ENCODE measurements at regions not wholly inside any gene's neighbourhood (a gene's known extent, or its start where the extent isn't known, plus 50 kb on each side); places are given as distances from the start of the nearest gene placed in this dataset.
"Not testable (repeated sequence)": the region's sequence is repeated elsewhere in the genome, so short reads cannot be mapped to it uniquely, and the experiment has no call there.

DNA sequence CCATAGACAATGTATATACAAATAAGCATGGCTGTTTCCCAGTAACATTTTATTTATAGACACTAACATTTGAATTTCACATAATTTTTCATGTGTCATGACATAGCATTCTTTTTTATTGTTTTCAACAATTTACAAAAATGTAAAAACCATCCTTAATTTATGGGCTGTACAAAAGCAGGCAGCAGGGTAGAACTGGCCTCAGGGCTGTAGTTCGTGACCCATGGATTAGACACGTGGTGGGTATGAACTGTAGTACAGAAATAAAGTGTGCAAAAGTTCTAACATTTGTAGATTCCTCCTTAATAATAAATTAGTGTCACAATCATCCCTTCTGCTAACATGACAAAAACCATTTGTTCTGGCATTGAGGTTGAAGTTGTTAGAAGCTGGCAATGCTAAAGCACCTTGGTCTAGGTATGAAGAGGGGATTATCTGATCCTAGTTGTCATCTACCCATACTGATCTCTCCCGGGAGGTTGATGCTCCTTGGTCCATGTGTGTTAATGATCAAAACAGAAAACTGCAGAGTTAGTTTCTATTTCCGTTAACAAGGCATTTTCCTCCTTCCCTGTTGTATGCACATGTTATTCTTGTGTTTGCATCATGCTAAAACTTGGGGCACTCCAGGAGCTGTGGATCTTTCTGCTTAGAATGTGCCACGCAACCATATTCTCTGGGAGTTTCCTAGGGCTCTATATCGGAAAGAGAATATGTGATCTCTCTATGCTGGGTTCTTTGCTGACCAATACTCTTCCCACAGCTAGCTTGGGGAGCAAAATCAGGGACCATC is 917.6 kb downstream of the TLE1 start:
- Histone ChIP-seq H3K27me3 (ENCODE audit: insufficient read depth, low read length, poor library complexity, severe bottlenecking) (no peaks in the 10 kb centered on the region), H3K9me3 (ENCODE audit: low read length) (no peaks in the 10 kb centered on the region), H3K27ac (ENCODE audit: low read depth, low read length) (no peak overlapping the region), H3K4me1 (ENCODE audit: insufficient read depth, low read length) (no peaks in the 10 kb centered on the region), H3K36me3 (ENCODE audit: insufficient read depth, low read length) (no peaks in the 10 kb centered on the region), H3K4me3 (ENCODE audit: low read length) (no peak overlapping the region)
- H3K4me1 Mint-ChIP-seq = no peaks in the 10 kb centered on the region
- no peak for DNase-seq
- H3K36me3 Mint-ChIP-seq = no peaks in the 10 kb centered on the region
- POLR2A ChIA-PET = no interaction called here
- no peak overlapping the region for H3K27ac Mint-ChIP-seq
- CTCF ChIA-PET = no interaction called here
- no peak overlapping the region for H3K4me3 Mint-ChIP-seq
- peaks cover 2 to 26% (median 5%) of the 10 kb centered on the region in 5 donors for H3K9me3 Mint-ChIP-seq
- no peaks in the 10 kb centered on the region for H3K27me3 Mint-ChIP-seq

DNA sequence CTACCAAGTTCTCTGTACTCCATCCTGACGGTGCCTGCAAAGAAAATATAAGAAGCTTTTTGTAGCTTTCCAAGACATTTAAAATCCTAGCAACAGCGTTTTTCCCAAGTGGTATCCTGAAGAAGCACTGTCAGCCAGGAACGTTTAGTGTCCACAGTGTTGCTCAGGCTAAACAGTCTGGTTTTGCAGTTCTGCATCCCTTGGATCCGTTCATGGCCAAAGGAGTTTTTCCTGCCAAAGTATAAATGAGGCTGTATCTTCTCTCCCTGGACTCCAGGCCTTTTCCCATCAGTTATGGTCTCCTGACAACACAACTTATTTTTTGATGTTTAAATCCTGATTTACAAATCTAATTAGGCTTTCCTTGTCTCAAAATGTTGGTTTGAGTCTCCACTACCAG is 925.8 kb downstream of the TLE1 start:
- H3K4me3 Mint-ChIP-seq = no peak overlapping the region
- Histone ChIP-seq H3K4me3 (ENCODE audit: low read length) (no peak overlapping the region), H3K27ac (ENCODE audit: low read depth, low read length) (no peak overlapping the region), H3K4me1 (ENCODE audit: insufficient read depth, low read length) (no peaks in the 10 kb centered on the region), H3K9me3 (ENCODE audit: low read length) (no peaks in the 10 kb centered on the region), H3K27me3 (ENCODE audit: insufficient read depth, low read length, poor library complexity, severe bottlenecking) (no peaks in the 10 kb centered on the region), H3K36me3 (ENCODE audit: insufficient read depth, low read length) (no peaks in the 10 kb centered on the region)
- no peaks in the 10 kb centered on the region for H3K4me1 Mint-ChIP-seq
- POLR2A ChIA-PET = no interaction called here
- peaks cover 2 to 35% (median 4%) of the 10 kb centered on the region in 5 donors for H3K9me3 Mint-ChIP-seq
- no peak for DNase-seq
- H3K27me3 Mint-ChIP-seq = no peaks in the 10 kb centered on the region
- H3K36me3 Mint-ChIP-seq = no peaks in the 10 kb centered on the region
- H3K27ac Mint-ChIP-seq = no peak overlapping the region
- CTCF ChIA-PET = no interaction called here

DNA sequence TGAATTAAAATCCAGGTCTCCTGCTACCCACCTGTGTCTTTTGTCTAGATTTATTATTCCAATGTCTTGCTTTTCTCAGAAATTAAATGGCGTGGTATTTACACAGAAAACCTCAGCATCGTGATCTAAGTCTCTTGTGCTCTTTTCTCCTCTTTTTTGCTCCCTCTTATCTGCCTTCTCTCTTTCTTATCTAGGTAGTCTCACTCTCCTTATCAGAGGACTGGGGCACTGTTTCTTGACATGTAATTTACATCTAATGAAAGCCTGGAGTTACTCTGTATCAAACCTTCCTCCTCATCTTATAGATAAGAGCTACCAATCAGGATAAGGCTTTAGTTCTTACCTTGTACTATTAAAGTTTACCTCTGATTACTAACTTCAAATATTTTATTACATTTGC is 933.8 kb downstream of the TLE1 start:
- Histone ChIP-seq H3K4me1 (ENCODE audit: insufficient read depth, low read length) (no peaks in the 10 kb centered on the region), H3K27ac (ENCODE audit: low read depth, low read length) (no peak overlapping the region), H3K36me3 (ENCODE audit: insufficient read depth, low read length) (no peaks in the 10 kb centered on the region), H3K4me3 (ENCODE audit: low read length) (no peak overlapping the region), H3K27me3 (ENCODE audit: insufficient read depth, low read length, poor library complexity, severe bottlenecking) (no peaks in the 10 kb centered on the region), H3K9me3 (ENCODE audit: low read length) (no peaks in the 10 kb centered on the region)
- no peaks in the 10 kb centered on the region for H3K36me3 Mint-ChIP-seq
- no peaks in the 10 kb centered on the region for H3K27me3 Mint-ChIP-seq
- H3K4me1 Mint-ChIP-seq = no peaks in the 10 kb centered on the region
- H3K4me3 Mint-ChIP-seq = no peak overlapping the region
- DNase-seq = no peak
- CTCF ChIA-PET = no interaction called here
- POLR2A ChIA-PET = no interaction called here
- H3K27ac Mint-ChIP-seq = no peak overlapping the region
- peaks cover 0 to 31% (median 3%) of the 10 kb centered on the region in 5 donors for H3K9me3 Mint-ChIP-seq

DNA sequence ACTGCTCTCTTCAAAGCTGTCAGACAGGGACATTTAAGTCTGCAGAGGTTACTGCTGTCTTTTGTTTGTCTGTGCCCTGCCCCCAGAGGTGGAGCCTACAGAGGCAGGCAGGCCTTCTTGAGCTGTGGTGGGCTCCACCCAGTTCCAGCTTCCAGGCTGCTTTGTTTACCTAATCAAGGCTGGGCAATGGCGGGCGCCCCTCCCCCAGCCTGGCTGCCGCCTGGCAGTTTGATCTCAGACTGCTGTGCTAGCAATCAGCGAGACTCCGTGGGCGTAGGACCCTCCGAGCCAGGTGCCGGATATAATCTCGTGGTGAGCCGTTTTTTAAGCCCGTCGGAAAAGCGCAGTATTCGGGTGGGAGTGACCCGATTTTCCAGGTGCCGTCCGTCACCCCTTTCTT is 942.3 kb downstream of the TLE1 start:
- H3K27ac ChIP-seq (ENCODE audit: low read depth, low read length); H3K4me3 Mint-ChIP-seq; POLR2A ChIA-PET; H3K27ac Mint-ChIP-seq; H3K4me3 ChIP-seq (ENCODE audit: low read length); H3K36me3 ChIP-seq (ENCODE audit: insufficient read depth, low read length); H3K4me1 ChIP-seq (ENCODE audit: insufficient read depth, low read length); H3K36me3 Mint-ChIP-seq; CTCF ChIA-PET; H3K4me1 Mint-ChIP-seq; H3K27me3 ChIP-seq (ENCODE audit: insufficient read depth, low read length, poor library complexity, severe bottlenecking); H3K27me3 Mint-ChIP-seq; DNase-seq; H3K9me3 ChIP-seq (ENCODE audit: low read length): not testable (repeated sequence)
- peaks cover 3 to 18% (median 6%) of the 10 kb centered on the region in 5 donors for H3K9me3 Mint-ChIP-seq

DNA sequence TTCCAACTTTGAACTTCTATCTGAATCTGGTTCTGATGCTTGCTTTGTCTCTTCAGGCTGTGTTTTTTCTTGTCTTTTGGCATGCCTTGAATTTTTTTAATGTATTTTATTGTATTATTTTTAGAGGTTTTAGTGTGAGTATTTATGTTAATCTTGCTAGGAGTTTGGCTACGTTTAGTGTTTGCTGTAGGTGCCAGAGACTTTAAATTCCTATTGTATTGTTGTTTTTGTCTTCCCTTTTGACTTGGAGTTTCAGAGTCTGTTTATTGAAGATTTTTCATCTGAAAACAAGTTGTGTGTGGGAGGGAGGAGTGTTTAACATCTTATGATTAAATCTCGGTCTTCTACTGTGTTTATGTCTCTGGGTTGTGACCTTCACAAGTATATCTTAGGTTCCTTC is 956.8 kb downstream of the TLE1 start:
- ChIA-PET POLR2A (no interaction called here), CTCF (no interaction called here)
- Histone ChIP-seq H3K36me3 (ENCODE audit: insufficient read depth, low read length) (no peaks in the 10 kb centered on the region), H3K4me3 (ENCODE audit: low read length) (no peak overlapping the region), H3K27ac (ENCODE audit: low read depth, low read length) (no peak overlapping the region), H3K4me1 (ENCODE audit: insufficient read depth, low read length) (no peaks in the 10 kb centered on the region), H3K27me3 (ENCODE audit: insufficient read depth, low read length, poor library complexity, severe bottlenecking) (no peaks in the 10 kb centered on the region), H3K9me3 (ENCODE audit: low read length) (no peaks in the 10 kb centered on the region)
- peaks cover 4 to 39% (median 6%) of the 10 kb centered on the region in 5 donors for H3K9me3 Mint-ChIP-seq
- no peak for DNase-seq
- no peaks in the 10 kb centered on the region for H3K27me3 Mint-ChIP-seq
- H3K27ac Mint-ChIP-seq = no peak overlapping the region
- no peak overlapping the region for H3K4me3 Mint-ChIP-seq
- H3K4me1 Mint-ChIP-seq = no peaks in the 10 kb centered on the region
- H3K36me3 Mint-ChIP-seq = no peaks in the 10 kb centered on the region

DNA sequence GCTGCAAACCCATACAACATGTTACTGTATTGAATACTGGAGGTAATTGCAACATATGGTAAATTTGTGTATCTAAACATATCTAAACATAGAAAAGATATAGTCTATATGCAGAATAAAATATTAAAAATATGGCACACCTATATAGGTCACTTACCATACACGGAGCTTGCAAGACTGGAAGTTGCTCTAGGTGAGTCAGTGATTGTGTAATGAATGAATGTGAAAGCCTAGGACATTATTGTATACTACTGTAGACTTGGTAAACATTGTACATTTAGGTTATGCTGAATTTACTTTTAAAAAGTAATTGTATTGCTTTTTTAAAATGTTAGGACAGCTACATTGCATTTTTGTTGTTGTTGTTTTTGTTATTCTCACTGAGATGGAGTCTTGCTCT is 968.8 kb downstream of the TLE1 start:
- Mint-ChIP-seq H3K27ac (no peak overlapping the region), H3K4me3 (no peak overlapping the region)

DNA sequence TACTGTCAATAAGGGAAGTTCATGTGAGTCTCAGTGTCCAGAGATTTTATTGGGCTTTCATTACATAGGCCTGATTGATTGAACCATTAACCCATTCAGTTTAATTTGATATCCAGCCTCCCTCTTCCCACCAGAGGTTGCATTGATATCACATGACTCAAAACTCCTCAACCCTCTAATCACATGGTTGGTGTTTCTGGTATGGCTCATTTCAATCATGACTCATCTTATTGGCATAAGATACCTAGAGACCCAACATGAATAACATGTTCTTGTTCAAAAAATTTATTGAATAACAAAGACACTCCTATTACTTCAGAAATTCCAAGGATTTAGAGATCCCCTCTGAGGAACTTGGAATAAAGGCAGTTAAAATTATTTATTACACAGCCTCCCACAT is 982.2 kb downstream of the TLE1 start:
- Mint-ChIP-seq H3K27me3 (no peaks in the 10 kb centered on the region), H3K9me3 (peaks cover 5 to 36% (median 7%) of the 10 kb centered on the region in 5 donors), H3K27ac (no peak overlapping the region), H3K36me3 (no peaks in the 10 kb centered on the region), H3K4me1 (no peaks in the 10 kb centered on the region), H3K4me3 (no peak overlapping the region)
- ChIA-PET CTCF (no interaction called here), POLR2A (no interaction called here)
- Histone ChIP-seq H3K27ac (ENCODE audit: low read depth, low read length) (no peak overlapping the region), H3K4me3 (ENCODE audit: low read length) (no peak overlapping the region), H3K9me3 (ENCODE audit: low read length) (no peaks in the 10 kb centered on the region), H3K4me1 (ENCODE audit: insufficient read depth, low read length) (no peaks in the 10 kb centered on the region), H3K36me3 (ENCODE audit: insufficient read depth, low read length) (no peaks in the 10 kb centered on the region), H3K27me3 (ENCODE audit: insufficient read depth, low read length, poor library complexity, severe bottlenecking) (no peaks in the 10 kb centered on the region)
- no peak for DNase-seq

More for the DNA sequence above, 968.8 kb downstream of the TLE1 start:
- H3K4me1 ChIP-seq (ENCODE audit: insufficient read depth, low read length) = no peaks in the 10 kb centered on the region
- no peaks in the 10 kb centered on the region for H3K27me3 ChIP-seq (ENCODE audit: insufficient read depth, low read length, poor library complexity, severe bottlenecking)
- no peak for DNase-seq
- H3K36me3 ChIP-seq (ENCODE audit: insufficient read depth, low read length) = no peaks in the 10 kb centered on the region
- Mint-ChIP-seq H3K9me3 (peaks cover 14 to 30% (median 17%) of the 10 kb centered on the region in 5 donors), H3K4me1 (no peaks in the 10 kb centered on the region), H3K27me3 (no peaks in the 10 kb centered on the region), H3K36me3 (no peaks in the 10 kb centered on the region)
- POLR2A ChIA-PET = no interaction called here
- H3K4me3 ChIP-seq (ENCODE audit: low read length) = no peak overlapping the region
- no peaks in the 10 kb centered on the region for H3K9me3 ChIP-seq (ENCODE audit: low read length)
- CTCF ChIA-PET = no interaction called here
- no peak overlapping the region for H3K27ac ChIP-seq (ENCODE audit: low read depth, low read length)

DNA sequence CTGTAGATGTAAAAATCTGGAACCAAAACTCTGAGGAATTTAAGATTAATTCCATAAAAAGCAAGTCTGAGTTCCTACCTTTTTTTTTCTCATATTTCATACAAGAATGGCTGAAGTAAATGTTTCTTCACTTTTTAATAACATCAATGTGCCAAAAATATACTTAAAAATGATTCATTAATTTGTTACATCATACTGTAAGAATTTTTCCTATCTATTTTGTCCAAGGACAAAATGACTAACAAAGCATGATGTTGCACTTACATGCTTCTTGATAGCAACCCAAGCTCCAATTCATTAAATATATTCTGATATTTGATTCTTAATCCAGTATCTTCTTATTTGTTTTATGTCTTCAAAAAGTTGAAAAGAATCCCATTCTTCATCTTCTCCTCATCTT is 988.3 kb downstream of the TLE1 start:
- Histone ChIP-seq H3K4me1 (ENCODE audit: insufficient read depth, low read length) (no peaks in the 10 kb centered on the region), H3K4me3 (ENCODE audit: low read length) (no peak overlapping the region), H3K36me3 (ENCODE audit: insufficient read depth, low read length) (no peaks in the 10 kb centered on the region), H3K9me3 (ENCODE audit: low read length) (no peaks in the 10 kb centered on the region), H3K27ac (ENCODE audit: low read depth, low read length) (no peak overlapping the region), H3K27me3 (ENCODE audit: insufficient read depth, low read length, poor library complexity, severe bottlenecking) (no peaks in the 10 kb centered on the region)
- peaks cover 0 to 37% (median 9%) of the 10 kb centered on the region in 5 donors for H3K9me3 Mint-ChIP-seq
- no peak overlapping the region for H3K27ac Mint-ChIP-seq
- ChIA-PET POLR2A (no interaction called here), CTCF (no interaction called here)
- no peaks in the 10 kb centered on the region for H3K36me3 Mint-ChIP-seq
- H3K4me1 Mint-ChIP-seq = no peaks in the 10 kb centered on the region
- H3K4me3 Mint-ChIP-seq = no peak overlapping the region
- no peak for DNase-seq
- no peaks in the 10 kb centered on the region for H3K27me3 Mint-ChIP-seq
